ENCODE measurements at regions not wholly inside any gene's neighbourhood (a gene's known extent, or its start where the extent isn't known, plus 50 kb on each side); places are given as distances from the start of the nearest gene placed in this dataset.
"Not testable (repeated sequence)": the region's sequence is repeated elsewhere in the genome, so short reads cannot be mapped to it uniquely, and the experiment has no call there.

DNA sequence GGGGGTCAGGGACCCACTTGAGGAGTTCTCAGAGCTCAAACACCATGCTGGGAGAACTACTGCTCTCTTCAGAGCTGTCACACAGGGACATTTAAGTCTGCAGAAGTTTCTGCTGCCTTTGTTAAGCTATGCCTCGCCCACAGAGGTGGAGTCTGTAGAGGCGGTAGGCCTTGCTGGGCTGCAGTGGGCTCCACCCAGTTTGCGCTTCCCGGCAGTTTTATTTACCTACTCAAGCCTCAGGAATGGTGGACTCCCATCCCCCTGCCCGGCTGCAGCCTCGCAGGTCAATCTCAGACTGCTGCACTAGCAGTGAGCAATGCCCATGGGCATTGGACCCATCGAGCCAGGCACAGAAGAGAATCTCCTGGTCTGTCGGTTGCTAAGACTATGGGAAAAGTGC lies 706.4 kb downstream of the LRRIQ3 start:
- no peak for DNase-seq (ENCODE audit: low read depth, low spot score)

DNA sequence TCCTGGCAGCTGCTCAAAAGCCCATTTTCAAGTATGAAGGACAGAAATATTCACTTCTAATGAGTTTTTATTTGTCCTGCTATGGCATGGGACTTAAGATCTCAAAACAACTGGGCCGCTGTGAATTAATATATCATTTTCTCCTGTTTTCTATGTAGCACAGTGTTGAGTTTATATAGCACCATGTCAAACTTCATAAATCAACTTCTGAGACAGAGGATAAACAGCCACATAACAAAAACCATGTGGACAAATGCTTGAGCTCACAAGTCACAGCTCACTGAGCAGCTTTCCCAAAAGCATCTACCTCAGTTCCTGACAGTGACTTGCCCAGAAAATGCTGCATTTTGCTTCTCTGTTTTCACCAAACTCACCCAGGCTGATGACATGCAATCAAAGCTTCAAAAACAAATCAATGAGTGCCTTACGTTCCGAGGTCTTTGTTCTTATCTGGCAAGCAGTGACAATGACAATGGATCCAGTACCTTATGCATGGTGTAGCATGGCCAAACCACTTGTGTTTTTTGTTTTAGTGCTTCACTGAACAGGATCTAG lies 722.6 kb downstream of the LRRIQ3 start:
- DNase-seq (ENCODE audit: low read depth, low spot score) = no peak

GRCh38 chr1:73472810-73473209 lies 725.2 kb downstream of the LRRIQ3 start:
- no peak for DNase-seq (ENCODE audit: low read depth, low spot score)

DNA sequence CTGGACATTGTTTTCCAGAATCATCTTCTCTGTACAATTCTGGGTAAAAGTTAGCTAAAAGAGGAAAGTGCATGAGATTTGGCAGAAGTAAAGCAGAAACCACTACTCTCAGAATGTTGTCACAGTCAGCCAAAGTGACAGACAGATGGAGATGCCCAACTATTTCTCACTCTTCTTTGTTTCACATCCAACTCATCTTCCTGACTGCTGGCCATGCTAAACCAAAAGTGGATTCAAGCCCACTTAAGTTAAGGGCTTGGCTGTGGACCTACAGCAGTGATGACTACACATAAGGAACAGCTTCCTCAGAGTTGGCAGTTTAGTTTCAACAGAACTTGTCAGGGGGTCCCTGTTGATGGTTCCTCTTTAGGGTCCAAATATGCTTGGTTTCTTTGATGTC lies 730.2 kb downstream of the LRRIQ3 start:
- DNase-seq (ENCODE audit: low read depth, low spot score) = no peak

DNA sequence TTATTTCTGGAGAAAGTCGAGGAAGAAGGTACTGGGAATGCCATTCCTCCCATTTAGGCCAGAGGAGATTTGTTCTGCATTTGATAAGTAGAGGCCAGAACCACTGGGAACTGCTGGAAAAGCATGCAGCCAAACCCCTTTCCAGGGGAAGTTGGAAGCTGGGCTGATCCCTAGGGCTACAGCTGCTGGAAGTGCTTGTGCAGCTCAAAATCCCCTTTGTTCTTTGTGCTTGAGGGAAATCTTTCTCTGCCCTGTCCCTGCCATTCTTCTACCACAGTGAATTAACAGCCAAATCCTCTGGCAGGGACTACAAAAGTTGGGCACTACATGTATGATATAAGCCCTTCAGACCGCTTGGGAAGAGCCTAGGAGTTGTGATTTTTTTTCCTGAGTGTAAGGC lies 734.1 kb downstream of the LRRIQ3 start:
- DNase-seq (ENCODE audit: low read depth, low spot score) = peak; percentile 46

- DNase-seq (ENCODE audit: low read depth, low spot score) = no peak
Measured at GRCh38 chr1:73452522-73452921, 745.5 kb downstream of the LRRIQ3 start.

- not testable (repeated sequence) for DNase-seq (ENCODE audit: low read depth, low spot score)
Measured at GRCh38 chr1:73450668-73451067, 747.3 kb downstream of the LRRIQ3 start.

DNA sequence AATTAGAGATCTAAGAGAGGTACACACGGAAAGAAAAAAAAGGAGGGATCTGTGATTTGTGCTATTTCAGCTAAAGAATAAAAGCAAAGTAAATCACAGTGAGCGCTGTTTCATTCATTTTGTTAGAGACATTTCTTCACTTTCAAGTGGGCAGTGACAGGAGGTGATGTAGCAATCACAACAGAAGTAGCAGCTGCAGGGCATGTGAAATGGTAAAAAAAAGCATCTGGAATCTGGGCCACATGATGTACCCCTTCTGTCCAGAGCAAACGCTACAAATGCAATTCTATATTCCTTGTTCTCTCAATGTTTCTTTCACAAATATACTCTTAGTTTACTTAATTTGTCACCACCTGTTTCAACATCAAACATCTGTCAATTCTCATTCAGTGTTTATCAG lies 786.5 kb downstream of the LRRIQ3 start:
- DNase-seq (ENCODE audit: low read depth, low spot score) = no peak

DNA sequence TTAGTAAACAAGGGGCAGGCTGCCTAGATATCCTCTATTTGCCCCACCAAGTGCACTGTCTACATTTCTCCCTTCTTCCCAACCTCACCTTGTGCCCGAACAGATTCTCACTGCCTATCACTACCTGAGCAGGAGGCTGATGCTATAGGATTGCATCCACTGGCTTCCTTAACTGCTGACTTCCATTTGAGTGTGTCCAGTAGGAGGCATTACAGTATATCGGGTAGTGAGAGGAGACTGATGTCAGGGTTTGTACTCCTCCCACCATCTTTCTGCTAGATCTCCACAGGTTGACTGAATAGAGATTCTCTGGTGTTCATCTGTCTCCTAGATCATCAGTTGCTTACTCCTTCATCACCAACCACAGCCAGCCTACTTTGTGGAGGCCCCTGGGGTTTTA lies 796.3 kb downstream of the LRRIQ3 start:
- DNase-seq (ENCODE audit: low read depth, low spot score) = peak; percentile 4

DNA sequence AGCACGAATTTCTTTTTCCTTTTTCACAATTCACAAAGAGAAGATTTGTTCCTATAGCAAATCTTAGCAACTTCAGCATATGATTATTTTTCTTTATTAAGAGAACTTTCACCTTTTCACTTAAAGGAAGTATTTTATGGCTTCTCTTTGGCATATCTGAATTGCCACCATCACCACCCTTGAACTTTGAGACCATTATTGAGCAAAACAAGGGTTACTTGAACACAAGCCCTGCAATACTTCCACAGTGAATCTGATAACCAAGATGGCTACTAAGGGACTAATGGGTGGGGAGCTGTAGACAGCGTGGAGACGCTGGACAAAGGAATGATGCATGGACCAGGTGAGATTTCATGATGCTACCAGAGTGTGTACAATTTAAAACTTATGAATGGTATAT lies 815.0 kb downstream of the LRRIQ3 start:
- DNase-seq (ENCODE audit: low read depth, low spot score) = no peak

DNA sequence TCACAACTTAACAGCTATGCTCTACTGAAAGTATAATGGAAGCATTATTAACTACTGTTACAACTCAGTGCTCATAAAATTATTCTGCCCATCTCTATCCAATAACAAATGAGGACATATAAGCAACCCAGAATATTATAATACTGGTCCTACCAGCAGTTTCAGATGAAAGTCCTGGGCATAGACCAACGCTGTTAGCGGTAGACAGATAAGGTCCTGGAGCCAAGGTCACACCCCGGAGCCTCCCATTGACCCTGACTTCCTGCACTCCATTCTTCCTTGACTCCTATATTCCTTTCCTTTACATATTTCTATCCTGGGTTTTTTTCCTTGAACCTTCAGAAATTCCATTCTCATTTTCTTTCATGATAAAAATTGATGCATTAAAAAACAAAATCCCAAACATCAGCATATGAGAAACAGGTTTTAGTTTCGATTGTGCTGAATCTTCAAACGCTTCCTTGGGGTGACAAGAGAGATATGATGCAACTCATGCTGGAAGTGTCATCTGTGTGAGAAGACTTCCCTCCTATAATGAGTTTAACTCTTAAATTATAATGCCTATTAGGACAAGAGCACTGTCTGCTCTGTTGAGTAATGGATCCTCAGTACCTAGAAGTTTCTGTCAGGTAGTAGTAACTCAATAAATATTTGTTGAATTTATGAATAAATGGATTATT lies 831.1 kb downstream of the LRRIQ3 start:
- DNase-seq (ENCODE audit: low read depth, low spot score) = no peak

DNA sequence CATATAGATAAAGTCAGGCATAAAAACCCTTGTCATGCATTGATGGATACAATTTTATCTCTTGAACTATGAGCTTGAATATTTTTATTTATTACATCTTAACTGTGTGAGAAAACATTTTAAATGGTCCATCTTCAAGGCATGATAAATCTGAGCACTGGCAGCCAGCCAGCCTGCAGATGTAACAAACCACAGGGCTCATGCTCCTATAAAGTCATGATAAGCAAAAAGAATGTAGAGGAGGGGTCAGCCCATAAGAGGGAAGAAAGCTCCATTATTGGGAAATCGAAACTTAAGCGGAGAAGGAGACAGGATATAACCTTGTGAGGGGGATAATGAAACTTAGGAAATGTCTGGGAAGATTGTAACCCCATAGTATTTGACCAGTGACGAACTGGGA lies 839.0 kb downstream of the LRRIQ3 start:
- DNase-seq (ENCODE audit: low read depth, low spot score) = no peak

- no peak for DNase-seq (ENCODE audit: low read depth, low spot score)
Measured at GRCh38 chr1:73356485-73356884, 841.5 kb downstream of the LRRIQ3 start.

GRCh38 chr1:73343947-73344346 lies 854.0 kb downstream of the LRRIQ3 start:
- no peak for DNase-seq (ENCODE audit: low read depth, low spot score)

GRCh38 chr1:73333847-73334503 lies 864.0 kb downstream of the LRRIQ3 start:
- no peak for DNase-seq (ENCODE audit: low read depth, low spot score)

GRCh38 chr1:73331726-73332125 lies 866.2 kb downstream of the LRRIQ3 start:
- DNase-seq (ENCODE audit: low read depth, low spot score) = no peak

- no peak for DNase-seq (ENCODE audit: low read depth, low spot score)
Measured at GRCh38 chr1:73327998-73328397, 870.0 kb downstream of the LRRIQ3 start.

- DNase-seq (ENCODE audit: low read depth, low spot score) = no peak
Measured at GRCh38 chr1:73327180-73327793, 870.7 kb downstream of the LRRIQ3 start.

GRCh38 chr1:73326663-73327062 lies 871.3 kb downstream of the LRRIQ3 start:
- no peak for DNase-seq (ENCODE audit: low read depth, low spot score)

DNA sequence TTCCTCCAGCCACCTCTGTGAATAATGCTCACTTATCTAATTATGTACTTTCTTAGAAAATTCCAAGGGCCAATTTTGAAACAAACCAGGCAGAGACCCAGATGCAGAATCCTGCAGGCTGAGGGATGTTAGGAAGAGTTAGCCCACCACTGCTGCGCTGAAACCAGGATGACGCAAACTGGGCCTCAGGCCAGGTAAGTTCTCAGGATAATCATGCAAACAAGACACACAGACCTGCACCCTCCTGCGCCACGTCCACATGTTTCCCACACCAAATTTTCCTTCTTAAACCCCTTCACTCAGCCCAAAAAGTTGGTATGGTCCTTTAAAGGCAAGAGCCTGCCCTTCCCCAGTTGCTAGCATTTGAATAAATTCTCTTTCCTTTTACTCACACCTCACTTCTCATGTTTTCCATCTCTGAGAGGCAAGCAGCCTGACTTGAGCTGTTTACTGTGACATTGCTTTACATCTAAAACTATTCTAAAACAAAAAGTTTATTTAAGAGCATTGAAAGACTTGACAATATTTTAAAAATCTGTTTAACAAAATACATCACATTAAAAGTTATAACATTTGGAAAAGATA lies 887.1 kb downstream of the LRRIQ3 start:
- DNase-seq (ENCODE audit: low read depth, low spot score) = peak; percentile 12

DNA sequence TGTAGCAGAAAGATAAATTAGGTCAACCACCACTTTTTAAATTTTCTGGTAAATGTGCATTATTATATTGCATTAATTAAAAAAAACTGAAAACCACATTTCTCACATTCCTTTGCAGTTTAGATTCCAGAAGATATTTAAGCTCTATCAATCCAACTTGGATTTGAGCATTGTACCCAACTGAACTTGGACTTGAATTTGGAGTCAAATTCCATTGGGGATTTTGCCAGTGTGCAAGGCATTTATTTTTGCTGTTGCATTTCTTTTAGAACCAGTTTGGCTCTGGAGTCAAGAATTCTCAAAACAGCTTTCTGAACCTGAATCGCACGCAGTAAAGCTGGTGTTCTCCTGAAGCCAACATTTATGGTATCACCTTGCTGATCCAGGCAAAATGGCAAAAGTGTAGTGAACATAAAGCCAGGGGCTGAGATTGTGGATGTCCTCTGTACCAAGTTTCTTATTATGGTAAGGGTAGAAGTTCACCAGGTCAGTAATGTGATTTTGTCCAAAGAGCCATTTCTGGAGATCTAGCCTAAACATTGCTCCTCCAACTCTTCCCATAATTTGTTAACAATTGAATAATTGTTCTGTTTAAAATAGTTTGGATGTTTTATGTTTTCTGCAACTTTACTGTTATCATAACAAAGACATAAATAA lies 890.9 kb downstream of the LRRIQ3 start:
- no peak for DNase-seq (ENCODE audit: low read depth, low spot score)

- DNase-seq (ENCODE audit: low read depth, low spot score) = no peak
Measured at GRCh38 chr1:73273886-73274285, 924.1 kb downstream of the LRRIQ3 start.
